CD1c-positive myeloid dendritic cell (primary cell): ENCODE measurements at regions not wholly inside any gene's neighbourhood (a gene's known extent, or its start where the extent isn't known, plus 50 kb on each side); places are given as distances from the start of the nearest gene placed in this dataset.
A peak's percentile ranks its signal among the peaks of the same experiment; 100 is the strongest.
"Not testable (repeated sequence)": the region's sequence is repeated elsewhere in the genome, so short reads cannot be mapped to it uniquely, and the experiment has no call there.

Experiments
- DNase-seq: peaks from one replicate; pipeline ENCODE4 v3.0.0-alpha.2; 2016; ENCODE audit errors: extremely low spot score

DNA sequence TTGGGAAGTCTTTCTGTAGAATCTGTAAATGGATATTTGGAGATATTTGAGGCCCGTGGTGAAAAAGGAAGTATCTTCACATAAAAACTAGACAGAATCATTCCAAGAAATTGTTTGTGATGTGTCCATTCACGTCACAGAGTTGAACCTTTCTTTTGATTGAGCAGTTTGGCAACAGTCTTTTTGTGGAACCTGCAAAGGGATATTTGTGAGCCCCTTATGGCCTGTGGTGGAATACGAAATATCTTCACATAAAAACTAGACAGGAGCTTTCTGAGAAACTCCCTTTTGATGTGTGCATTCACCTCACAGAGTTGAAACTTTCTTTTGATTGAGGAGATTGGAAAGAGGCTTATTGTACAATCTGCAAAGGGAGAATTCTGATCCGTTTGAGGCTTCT is 2980.4 kb downstream of the TUBA3C start:
- DNase-seq, result not testable (repeated sequence)

DNA sequence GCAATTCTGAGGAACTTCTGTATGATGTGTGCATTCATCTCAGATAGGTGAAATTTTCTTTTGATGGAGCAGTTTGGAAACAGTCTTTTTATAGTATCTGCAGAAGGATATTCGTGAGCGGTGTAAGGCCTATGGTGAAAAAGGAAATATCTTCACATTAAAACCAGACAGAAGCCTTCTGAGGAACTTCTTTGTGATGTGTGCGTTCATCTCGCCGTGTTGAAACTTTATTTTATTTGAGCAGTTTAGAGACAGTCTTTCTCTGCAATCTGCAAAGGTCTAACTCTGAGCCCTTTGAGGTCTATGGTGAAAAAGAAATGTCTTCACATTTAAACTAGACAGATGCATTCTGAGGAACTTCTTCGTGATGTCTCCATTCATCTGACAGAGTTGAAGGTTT is 3021.0 kb downstream of the TUBA3C start:
- not testable (repeated sequence) for DNase-seq

DNA sequence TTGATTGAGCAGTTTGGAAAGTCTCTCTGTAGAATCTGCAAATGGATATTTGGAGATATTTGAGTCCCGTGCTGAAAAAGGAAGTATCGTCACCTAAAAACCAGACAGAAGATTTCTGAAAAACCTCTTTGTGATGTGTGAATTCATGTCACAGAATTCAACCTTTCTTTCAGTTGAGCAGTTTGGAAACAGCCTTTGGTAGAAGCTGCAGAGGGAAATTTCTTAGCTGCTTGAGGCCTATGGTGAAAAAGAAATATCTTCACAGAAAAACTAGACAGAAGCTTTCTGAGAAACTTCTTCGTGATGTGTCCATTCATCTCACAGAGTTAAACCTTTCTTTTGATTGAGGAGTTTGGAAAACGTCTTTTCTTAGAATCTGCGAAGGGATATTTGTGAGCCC is 3022.7 kb downstream of the TUBA3C start:
- not testable (repeated sequence) for DNase-seq

DNA sequence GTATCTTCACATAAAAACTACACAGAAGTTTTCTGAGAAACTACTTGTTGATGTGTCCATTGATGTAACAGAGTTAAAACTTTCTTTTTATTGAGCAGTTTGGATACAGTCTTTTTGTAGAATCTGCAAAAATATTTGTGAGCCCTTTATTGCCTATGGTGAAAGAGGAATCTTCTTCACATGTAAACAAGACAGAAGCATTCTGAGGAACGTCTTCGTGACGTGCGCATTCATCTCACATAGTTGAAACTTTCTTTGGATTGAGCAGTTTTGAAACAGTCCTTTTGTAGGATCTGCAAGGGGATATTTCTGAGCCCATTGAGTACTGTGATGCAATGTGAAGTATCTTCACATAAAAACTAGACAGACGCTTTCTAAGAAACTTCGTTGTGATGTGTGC is 3023.6 kb downstream of the TUBA3C start:
- DNase-seq, result not testable (repeated sequence)

DNA sequence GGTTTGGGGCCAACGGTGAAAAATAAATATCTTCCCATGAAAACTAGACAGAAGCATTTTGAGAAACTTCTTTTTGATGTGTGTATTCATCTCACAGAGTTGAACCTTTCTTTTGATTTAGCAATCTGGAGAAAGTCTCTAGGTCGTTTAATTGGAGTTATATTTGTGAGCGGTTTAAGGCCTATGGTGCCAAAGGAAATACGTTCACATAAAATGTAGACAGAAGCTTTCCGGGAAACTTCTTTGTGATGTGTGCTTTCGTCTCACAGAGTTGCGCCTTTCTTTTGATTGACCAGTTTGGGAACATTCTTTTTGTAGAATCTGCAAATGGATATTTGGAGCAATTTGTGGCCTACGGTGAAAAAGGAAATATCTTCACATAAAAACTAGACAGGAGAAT is 3028.8 kb downstream of the TUBA3C start:
- not testable (repeated sequence) for DNase-seq

DNA sequence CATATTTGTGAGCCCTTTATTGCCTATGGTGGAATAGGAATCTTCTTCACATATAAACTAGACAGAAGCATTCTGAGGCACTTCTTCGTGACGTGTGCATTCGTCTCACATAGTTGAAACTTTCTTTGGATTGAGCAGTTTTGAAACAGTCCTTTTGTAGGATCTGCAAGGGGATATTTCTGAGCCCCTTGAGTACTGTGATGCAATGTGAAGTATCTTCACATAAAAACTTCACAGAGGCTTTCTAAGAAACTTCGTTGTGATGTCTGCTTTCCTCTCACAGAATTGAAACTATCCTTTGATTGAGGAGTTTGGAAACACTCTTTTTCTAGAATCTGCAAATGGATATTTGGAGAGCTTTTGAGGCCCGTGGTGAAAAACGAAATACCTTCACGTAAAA is 3030.3 kb downstream of the TUBA3C start:
- DNase-seq, result not testable (repeated sequence)

DNA sequence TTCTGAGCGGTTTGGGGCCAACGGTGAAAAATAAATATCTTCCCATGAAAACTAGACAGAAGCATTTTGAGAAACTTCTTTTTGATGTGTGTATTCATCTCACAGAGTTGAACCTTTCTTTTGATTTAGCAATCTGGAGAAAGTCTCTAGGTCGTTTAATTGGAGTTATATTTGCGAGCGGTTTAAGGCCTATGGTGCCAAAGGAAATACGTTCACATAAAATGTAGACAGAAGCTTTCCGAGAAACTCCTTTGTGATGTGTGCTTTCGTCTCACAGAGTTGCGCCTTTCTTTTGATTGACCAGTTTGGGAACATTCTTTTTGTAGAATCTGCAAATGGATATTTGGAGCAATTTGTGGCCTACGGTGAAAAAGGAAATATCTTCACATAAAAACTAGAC is 3032.2 kb downstream of the TUBA3C start:
- DNase-seq, result not testable (repeated sequence)

DNA sequence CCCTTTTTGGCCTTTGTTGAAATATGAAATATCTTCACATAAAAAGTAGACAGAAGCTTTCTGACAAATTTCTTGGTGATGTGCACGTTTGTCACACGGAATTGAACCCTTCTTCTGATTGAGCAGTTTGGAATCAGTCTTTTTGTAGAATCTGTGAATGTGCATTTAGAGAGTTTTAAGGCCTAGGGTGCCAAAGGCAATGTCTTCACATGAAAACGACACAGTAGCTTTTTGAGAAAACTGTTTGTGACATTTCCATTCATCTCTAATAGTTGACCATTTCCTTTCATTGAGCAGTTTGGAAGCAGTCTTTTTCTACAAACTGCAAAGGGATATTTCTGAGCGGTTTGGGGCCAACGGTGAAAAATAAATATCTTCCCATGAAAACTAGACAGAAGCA is 3036.0 kb downstream of the TUBA3C start:
- DNase-seq, result peak; percentile 0

DNA sequence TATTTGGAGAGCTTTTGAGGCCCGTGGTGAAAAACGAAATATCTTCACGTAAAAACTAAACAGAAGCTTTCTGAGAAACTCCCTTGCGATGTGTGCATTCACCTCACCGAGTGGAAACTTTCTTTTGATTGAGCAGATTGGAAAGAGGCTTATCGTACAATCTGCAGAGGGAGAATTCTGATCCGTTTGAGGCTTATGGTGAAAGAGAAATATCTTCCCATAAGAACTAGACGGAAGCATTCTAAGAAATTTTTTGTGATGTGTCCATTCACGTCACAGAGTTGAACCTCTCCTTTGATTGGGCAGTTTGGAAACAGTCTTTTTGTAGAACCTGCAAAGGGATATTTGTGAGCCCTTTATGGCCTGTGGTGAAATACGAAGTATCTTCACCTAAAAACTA is 3040.3 kb downstream of the TUBA3C start:
- DNase-seq, result not testable (repeated sequence)

DNA sequence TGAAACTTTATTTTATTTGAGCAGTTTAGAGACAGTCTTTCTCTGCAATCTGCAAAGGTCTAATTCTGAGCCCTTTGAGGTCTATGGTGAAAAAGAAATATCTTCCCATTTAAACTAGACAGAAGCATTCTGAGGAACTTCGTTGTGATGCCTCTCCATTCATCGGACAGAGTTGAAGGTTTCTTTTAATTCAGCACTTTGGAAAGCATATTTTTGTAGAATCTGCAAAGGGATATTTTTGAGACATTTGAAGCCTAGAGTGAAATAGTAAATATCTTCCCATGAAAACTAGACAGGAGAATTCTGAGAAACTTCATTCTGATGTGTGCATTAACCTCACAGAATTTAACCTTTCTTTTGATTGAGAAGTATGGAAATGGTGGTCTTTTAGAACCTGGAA is 3044.8 kb downstream of the TUBA3C start:
- DNase-seq, result peak; percentile 7

DNA sequence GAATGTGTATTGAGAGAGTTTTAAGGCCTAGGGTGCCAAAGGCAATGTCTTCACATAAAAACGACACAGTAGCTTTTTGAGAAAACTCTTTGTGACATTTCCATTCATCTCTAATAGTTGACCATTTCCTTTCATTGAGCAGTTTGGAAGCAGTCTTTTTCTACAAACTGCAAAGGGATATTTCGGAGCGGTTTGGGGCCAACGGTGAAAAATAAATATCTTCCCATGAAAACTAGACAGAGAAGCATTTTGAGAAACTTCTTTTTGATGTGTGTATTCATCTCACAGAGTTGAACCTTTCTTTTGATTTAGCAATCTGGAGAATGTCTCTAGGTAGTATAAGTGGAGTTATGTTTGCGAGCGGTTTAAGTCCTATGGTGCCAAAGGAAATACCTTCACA is 3052.9 kb downstream of the TUBA3C start:
- DNase-seq, result not testable (repeated sequence)

DNA sequence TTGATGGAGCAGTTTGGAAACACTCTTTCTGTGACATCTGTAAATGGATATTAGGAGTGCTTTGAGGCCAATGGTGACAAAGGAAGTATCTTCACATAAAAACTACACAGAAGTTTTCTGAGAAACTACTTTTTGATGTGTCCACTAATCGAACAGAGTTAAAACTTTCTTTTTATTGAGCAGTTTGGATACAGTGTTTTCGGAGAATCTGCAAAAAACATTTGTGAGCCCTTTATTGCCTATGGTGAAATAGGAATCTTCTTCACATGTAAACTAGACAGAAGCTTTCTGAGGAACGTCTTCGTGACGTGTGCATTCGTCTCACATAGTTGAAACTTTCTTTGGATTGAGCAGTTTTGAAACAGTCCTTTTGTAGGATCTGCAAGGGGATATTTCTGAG is 3068.2 kb downstream of the TUBA3C start:
- DNase-seq, result peak; percentile 28
